NCI-H1105 treated with DMSO at 0.1 percent for 48 hours (cell line): ENCODE measurements at regions not wholly inside any gene's neighbourhood (a gene's known extent, or its start where the extent isn't known, plus 50 kb on each side); places are given as distances from the start of the nearest gene placed in this dataset.
"Not testable (repeated sequence)": the region's sequence is repeated elsewhere in the genome, so short reads cannot be mapped to it uniquely, and the experiment has no call there.

Experiments
- DNase-seq: peaks from one replicate; lab custom pipeline; 2025; lab: John Stamatoyannopoulos, UW

- DNase-seq = no peak
Measured at GRCh38 chr12:7591531-7591930, 74.2 kb downstream of the APOBEC1 start.

- DNase-seq = not testable (repeated sequence)
Measured at GRCh38 chr12:7590085-7590484, 75.6 kb downstream of the APOBEC1 start.

- DNase-seq = peak; percentile 20
Measured at GRCh38 chr12:7588742-7589329, 76.9 kb downstream of the APOBEC1 start.

GRCh38 chr12:7584137-7584536, 80.6 kb upstream of the CD163 start:
- not testable (repeated sequence) for DNase-seq

GRCh38 chr12:7583471-7583870, 79.9 kb upstream of the CD163 start:
- no peak for DNase-seq

- DNase-seq = no peak
Measured at GRCh38 chr12:7582796-7583195, 79.2 kb upstream of the CD163 start.

GRCh38 chr12:7581625-7582024, 78.0 kb upstream of the CD163 start:
- no peak for DNase-seq

- DNase-seq = no peak
Measured at GRCh38 chr12:7581046-7581445, 77.5 kb upstream of the CD163 start.

- no peak for DNase-seq
Measured at GRCh38 chr12:7571257-7571656, 67.7 kb upstream of the CD163 start.

GRCh38 chr12:7557227-7557626, 53.6 kb upstream of the CD163 start:
- no peak for DNase-seq

- no peak for DNase-seq
Measured at GRCh38 chr12:7555752-7556151, 52.2 kb upstream of the CD163 start.

GRCh38 chr12:7554831-7555230, 51.3 kb upstream of the CD163 start:
- not testable (repeated sequence) for DNase-seq
